Left kidney (tissue), 1 donor: ENCODE measurements at regions not wholly inside any gene's neighbourhood (a gene's known extent, or its start where the extent isn't known, plus 50 kb on each side); places are given as distances from the start of the nearest gene placed in this dataset.

Experiments
- DNase-seq: peaks from one replicate; pipeline ENCODE4 v3.0.0-alpha.2; 2013

- DNase-seq, result no peak
Observed at GRCh38 chr13:40429706-40430545, 236.5 kb downstream of the FOXO1 start.

GRCh38 chr13:40432018-40432978 lies 234.1 kb downstream of the FOXO1 start:
- no peak for DNase-seq

GRCh38 chr13:40433001-40433400 lies 233.4 kb downstream of the FOXO1 start:
- no peak for DNase-seq

GRCh38 chr13:40433577-40433976 lies 232.9 kb downstream of the FOXO1 start:
- no peak for DNase-seq

- no peak for DNase-seq
Observed at GRCh38 chr13:40434516-40435397, 231.7 kb downstream of the FOXO1 start.

GRCh38 chr13:40438022-40438680 lies 228.3 kb downstream of the FOXO1 start:
- no peak for DNase-seq

GRCh38 chr13:40438999-40439797 lies 227.2 kb downstream of the FOXO1 start:
- DNase-seq, result no peak

GRCh38 chr13:40439928-40440327 lies 226.5 kb downstream of the FOXO1 start:
- DNase-seq, result no peak

GRCh38 chr13:40440990-40441820 lies 225.2 kb downstream of the FOXO1 start:
- no peak for DNase-seq

- DNase-seq, result no peak
Observed at GRCh38 chr13:40442231-40442630, 224.2 kb downstream of the FOXO1 start.

- no peak for DNase-seq
Observed at GRCh38 chr13:40442826-40443225, 223.6 kb downstream of the FOXO1 start.

GRCh38 chr13:40444241-40444640 lies 222.2 kb downstream of the FOXO1 start:
- no peak for DNase-seq

GRCh38 chr13:40445557-40445990 lies 220.9 kb downstream of the FOXO1 start:
- peak; percentile 8 for DNase-seq

GRCh38 chr13:40446365-40446764 lies 220.1 kb downstream of the FOXO1 start:
- no peak for DNase-seq

- DNase-seq, result no peak
Observed at GRCh38 chr13:40447857-40448256, 218.6 kb downstream of the FOXO1 start.

GRCh38 chr13:40452038-40452666 lies 214.3 kb downstream of the FOXO1 start:
- DNase-seq, result no peak

GRCh38 chr13:40452741-40453334 lies 213.6 kb downstream of the FOXO1 start:
- no peak for DNase-seq

GRCh38 chr13:40453351-40454021 lies 213.0 kb downstream of the FOXO1 start:
- no peak for DNase-seq
